K562 (cell line): ENCODE measurements at regions not wholly inside any gene's neighbourhood (a gene's known extent, or its start where the extent isn't known, plus 50 kb on each side); places are given as distances from the start of the nearest gene placed in this dataset.

ENCODE experiments used
- ARID2 ChIP-seq: fragments of 450-650 bp; IDR thresholded peaks from 2 replicates; pipeline ENCODE4 v1.6.1; 2017; ENCODE audit warnings: antibody characterized with exemption, mild to moderate bottlenecking
- CTCF ChIP-seq, 3 experiments: IDR thresholded peaks in 2 of 3; conservative IDR thresholded peaks in 1 of 3; 2 replicates each; pipeline ENCODE4 v1.5.1; 2011 to 2012; ENCODE audit warnings: low read length in 3 of 3, mild to moderate bottlenecking in 3 of 3, control low read depth in 2 of 3, improper control_type of control experiment in 1 of 3, inconsistent platforms in 1 of 3, low read depth in 1 of 3, mixed read lengths in 1 of 3, moderate library complexity in 1 of 3; ENCODE audit not compliant: insufficient read depth in 2 of 3
- CTCFL ChIP-seq: IDR thresholded peaks from 2 replicates; pipeline ENCODE4 v1.6.1; 2011; ENCODE audit warnings: borderline replicate concordance, low read depth, mild to moderate bottlenecking, moderate library complexity, low read length; ENCODE audit not compliant: insufficient read depth, poor library complexity, severe bottlenecking
- ESRRA ChIP-seq: fragments of 450-650 bp; IDR thresholded peaks from 2 replicates; pipeline ENCODE4 v1.6.1; 2014; ENCODE audit warnings: low read depth, mild to moderate bottlenecking, moderate library complexity, borderline replicate concordance
- GATA2 ChIP-seq: sonication (generic); formaldehyde crosslinking; IDR thresholded peaks from 2 replicates; pipeline ENCODE4 v1.4.0; 2020; ENCODE audit warnings: mild to moderate bottlenecking, missing genetic modification reagents
- IFI16 ChIP-seq: fragments of 250-450 bp; sonication (Bioruptor Pico); IDR thresholded peaks from 2 replicates; pipeline ENCODE4 v2.1.2; 2022; ENCODE audit warnings: mild to moderate bottlenecking, inconsistent platforms
- JUND ChIP-seq, 2 experiments: IDR thresholded peaks; 2 replicates in 1 of 2; 3 replicates in 1 of 2; pipeline ENCODE4 v1.6.1; 2011; ENCODE audit warnings: borderline replicate concordance in 2 of 2, low read depth in 2 of 2, low read length in 2 of 2, improper control_type of control experiment in 1 of 2, missing biosample characterization in 1 of 2, missing genetic modification characterization in 1 of 2, missing genetic modification reagents in 1 of 2
- RB1 ChIP-seq: fragments of 450-650 bp; IDR thresholded peaks from 2 replicates; pipeline ENCODE4 v1.6.1; 2017; ENCODE audit warnings: low read depth, mild to moderate bottlenecking
- RFX5 ChIP-seq: IDR thresholded peaks from 2 replicates; pipeline ENCODE4 v1.6.1; 2011; ENCODE audit warnings: low read depth, mild to moderate bottlenecking, improper control_type of control experiment, low read length
- SMC3 ChIP-seq: conservative IDR thresholded peaks from 2 replicates; pipeline ENCODE4 v1.6.1; 2011; ENCODE audit warnings: low read depth, low read length, improper control_type of control experiment; ENCODE audit not compliant: insufficient read depth
- STAG1 ChIP-seq: sonication (generic); formaldehyde crosslinking; IDR thresholded peaks from 2 replicates; pipeline ENCODE4 v1.5.0; 2020; ENCODE audit warnings: missing genetic modification reagents, borderline replicate concordance
- ZNF740 ChIP-seq, 3 experiments: fragments of 200-800 bp in 1 of 3; sonication (Bioruptor generic) in 1 of 3; sonication (generic) in 1 of 3; formaldehyde crosslinking in 1 of 3; IDR thresholded peaks; 2 replicates each; pipeline versions ENCODE4 v1.6.1 to v1.8.0; 2016 to 2022; ENCODE audit warnings: mild to moderate bottlenecking in 2 of 3, missing compliant biosample characterization in 2 of 3, missing genetic modification characterization in 2 of 3, missing genetic modification reagents in 1 of 3

GRCh38 chr16:80466024-80466987 is 74.5 kb upstream of the DYNLRB2 start (continued):
- TF ChIP-seq CTCFL (peak; percentile 25), SMC3 (peak; percentile 85), IFI16 (CRISPR knock-in tag) (no peak), ZNF740 (CRISPR knock-in tag; IDR thresholded peaks at IDR 0.05) (peak; percentile 99), ZNF740 (tag; IDR thresholded peaks at IDR 0.05) (peak in 1 of 2 experiments; percentile 95; a peak in 2 of 4 replicates), CTCF (IDR thresholded peaks at IDR 0.05 in 2 of 3, conservative IDR thresholded peaks at IDR 0.05 in 1 of 3; ENCODE audit: insufficient read depth in 2 of 3, low read depth in 1 of 3, low read length in 3 of 3) (peak; percentile 81 to 95 (median 90)), RFX5 (no peak), STAG1 (CRISPR knock-in tag) (peak; percentile 87), GATA2 (CRISPR knock-in tag) (0 out of 2 replicates have a peak, but pooled peaks have one; percentile 14), ARID2 (0 out of 2 replicates have a peak, but pooled peaks have one; percentile 39), JUND (IDR thresholded peaks at IDR 0.05; ENCODE audit: borderline replicate concordance, low read depth, low read length) (0 out of 2 replicates have a peak, but pooled peaks have one; percentile 31), JUND (tag; IDR thresholded peaks at IDR 0.05; ENCODE audit: borderline replicate concordance, low read depth, low read length) (no peak; the same call in 2 of the 3 replicates), RB1 (peak; percentile 60; the same call in 1 of the 2 replicates), ESRRA (peak; percentile 69; the same call in 1 of the 2 replicates)
